ENCODE measurements at regions not wholly inside any gene's neighbourhood (a gene's known extent, or its start where the extent isn't known, plus 50 kb on each side); places are given as distances from the start of the nearest gene placed in this dataset.

DNA sequence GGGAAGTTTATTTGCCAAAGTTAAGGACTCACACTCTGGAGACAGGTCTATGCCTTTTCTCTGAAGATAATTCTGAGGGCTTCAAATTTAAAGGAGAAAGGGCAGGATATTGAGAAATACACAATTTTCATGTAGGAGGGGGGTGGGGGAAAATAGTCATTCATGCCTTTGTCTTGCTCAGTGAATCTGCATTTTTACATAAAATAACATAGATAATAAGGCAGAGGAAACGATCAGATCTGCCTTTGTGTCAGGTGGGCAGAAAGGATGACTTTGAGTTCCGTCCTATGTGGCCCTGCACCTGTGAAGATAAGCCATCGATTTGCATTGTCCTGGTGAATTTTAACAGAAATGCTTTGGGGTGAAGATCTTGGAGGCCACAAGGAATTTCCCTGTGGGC is 76.8 kb downstream of the SC5D start:
- TF ChIP-seq POLR2A (IDR thresholded peaks at IDR 0.05) (no peak), CTCF (IDR thresholded peaks at IDR 0.05) (no peak), POLR2AphosphoS5 (IDR thresholded peaks at IDR 0.05) (no peak)
